Stimulated activated CD8-positive, alpha-beta memory T cell treated with anti-CD3 and anti-CD28 coated beads, Interleukin-7, amount 100 ng/mL, for 4 hours (primary cell): ENCODE measurements at regions not wholly inside any gene's neighbourhood (a gene's known extent, or its start where the extent isn't known, plus 50 kb on each side); places are given as distances from the start of the nearest gene placed in this dataset.

Experiments
- DNase-seq, 2 donors: peaks; one replicate each; pipeline ENCODE4 v3.0.0-alpha.2; 2020; ENCODE audit warnings: low read depth in 2 of 2

GRCh38 chr4:53920883-53921282 lies 143.5 kb downstream of the CHIC2 start:
- DNase-seq = no peak

GRCh38 chr4:53920116-53920515 lies 144.3 kb downstream of the CHIC2 start:
- DNase-seq = no peak

GRCh38 chr4:53919535-53919934 lies 144.9 kb downstream of the CHIC2 start:
- DNase-seq = no peak

GRCh38 chr4:53917729-53918128 lies 146.7 kb downstream of the CHIC2 start:
- no peak for DNase-seq

GRCh38 chr4:53916431-53916889 lies 147.9 kb downstream of the CHIC2 start:
- DNase-seq = no peak

- DNase-seq = no peak
Measured at GRCh38 chr4:53914313-53915016, 149.9 kb downstream of the CHIC2 start.

- DNase-seq = no peak
Measured at GRCh38 chr4:53913771-53914170, 150.6 kb downstream of the CHIC2 start.

- no peak for DNase-seq
Measured at GRCh38 chr4:53912766-53913497, 151.5 kb downstream of the CHIC2 start.

- DNase-seq = no peak
Measured at GRCh38 chr4:53908661-53909078, 155.7 kb downstream of the CHIC2 start.

- DNase-seq = no peak
Measured at GRCh38 chr4:53907772-53908171, 156.6 kb downstream of the CHIC2 start.

- no peak for DNase-seq
Measured at GRCh38 chr4:53906606-53907190, 157.7 kb downstream of the CHIC2 start.

- no peak for DNase-seq
Measured at GRCh38 chr4:53905941-53906377, 158.4 kb downstream of the CHIC2 start.

- no peak for DNase-seq
Measured at GRCh38 chr4:53905276-53905940, 159.0 kb downstream of the CHIC2 start.

GRCh38 chr4:53902786-53903185 lies 161.6 kb downstream of the CHIC2 start:
- DNase-seq = no peak

- no peak for DNase-seq
Measured at GRCh38 chr4:53900271-53900649, 164.1 kb downstream of the CHIC2 start.

GRCh38 chr4:53899586-53900270 lies 164.7 kb downstream of the CHIC2 start:
- no peak for DNase-seq

- DNase-seq = no peak
Measured at GRCh38 chr4:53895137-53895536, 169.3 kb downstream of the CHIC2 start.

GRCh38 chr4:53890461-53890860 lies 173.9 kb downstream of the CHIC2 start:
- no peak for DNase-seq

- no peak for DNase-seq
Measured at GRCh38 chr4:53889326-53890055, 174.9 kb downstream of the CHIC2 start.

GRCh38 chr4:53886090-53886489 lies 178.3 kb downstream of the CHIC2 start:
- DNase-seq = no peak

GRCh38 chr4:53885668-53886067 lies 178.7 kb downstream of the CHIC2 start:
- no peak for DNase-seq
